Ascending aorta (tissue), 2 donors: ENCODE measurements at regions not wholly inside any gene's neighbourhood (a gene's known extent, or its start where the extent isn't known, plus 50 kb on each side); places are given as distances from the start of the nearest gene placed in this dataset.

Experiments
- DNase-seq, 2 donors: peaks; one replicate each; pipeline ENCODE4 v3.0.0-alpha.2; 2019; ENCODE audit warnings: low spot score in 2 of 2
- H3K27ac ChIP-seq, 2 donors: fragments of 200-600 bp; sonication (generic); one replicate each; pipeline ENCODE4 v1.5.1; 2016 to 2017; ENCODE audit warnings: mild to moderate bottlenecking in 1 of 2
- H3K27me3 ChIP-seq: fragments of 200-600 bp; sonication (generic); one replicate; pipeline ENCODE4 v1.5.1; 2017
- H3K36me3 ChIP-seq, 2 donors: fragments of 200-600 bp; sonication (generic); one replicate each; pipeline ENCODE4 v1.5.1; 2016
- H3K4me1 ChIP-seq, 2 donors: fragments of 200-600 bp; sonication (generic); one replicate each; pipeline ENCODE4 v1.5.1; 2016 to 2017; ENCODE audit warnings: mild to moderate bottlenecking in 1 of 2
- H3K4me3 ChIP-seq, 2 donors: fragments of 200-600 bp; sonication (generic); one replicate each; pipeline ENCODE4 v1.5.1; 2016 to 2017; ENCODE audit warnings: mild to moderate bottlenecking in 1 of 2
- H3K9me3 ChIP-seq, 2 donors: fragments of 200-600 bp; sonication (generic); one replicate each; pipeline ENCODE4 v1.5.1; 2016
- CTCF ChIP-seq, 3 experiments: fragments of 200-600 bp in 2 of 3; fragments of 450-650 bp in 1 of 3; sonication (generic) in 2 of 3; IDR thresholded peaks; one replicate each; pipeline ENCODE4 v1.5.1; 2016 to 2019; ENCODE audit warnings: antibody characterized with exemption in 3 of 3, mild to moderate bottlenecking in 1 of 3, moderate library complexity in 1 of 3
- intact Hi-C: fragments of 100-400 bp; cut with DNase I; formaldehyde crosslinking; loops from one replicate; pipeline ENCODE4 v1.15.1; 2023

GRCh38 chr5:87151547-87151946 lies 116.1 kb upstream of the RASA1 start:
- intact Hi-C loops: no loop called here
- Histone ChIP-seq H3K4me3 (no peak overlapping the region), H3K4me1 (no peaks in the 10 kb centered on the region), H3K9me3 (no peaks in the 10 kb centered on the region), H3K27me3 (no peaks in the 10 kb centered on the region), H3K27ac (no peak overlapping the region), H3K36me3 (no peaks in the 10 kb centered on the region)
- no peak for DNase-seq
- TF ChIP-seq CTCF (IDR thresholded peaks at IDR 0.05): no peak

GRCh38 chr5:87152886-87153285 lies 114.8 kb upstream of the RASA1 start:
- intact Hi-C loops: no loop called here
- no peak for DNase-seq
- H3K4me1 ChIP-seq: no peaks in the 10 kb centered on the region
- H3K27me3 ChIP-seq: no peaks in the 10 kb centered on the region
- TF ChIP-seq CTCF (IDR thresholded peaks at IDR 0.05): no peak
- H3K9me3 ChIP-seq: no peaks in the 10 kb centered on the region
- H3K27ac ChIP-seq: no peak overlapping the region
- no peak overlapping the region for H3K4me3 ChIP-seq
- H3K36me3 ChIP-seq: no peaks in the 10 kb centered on the region

- TF ChIP-seq CTCF (IDR thresholded peaks at IDR 0.05): no peak
- no peak for DNase-seq
- no peaks in the 10 kb centered on the region for H3K9me3 ChIP-seq
- H3K4me3 ChIP-seq: no peak overlapping the region
- no peaks in the 10 kb centered on the region for H3K4me1 ChIP-seq
- H3K27me3 ChIP-seq: no peaks in the 10 kb centered on the region
- intact Hi-C loops: no loop called here
- H3K27ac ChIP-seq: no peak overlapping the region
- H3K36me3 ChIP-seq: no peaks in the 10 kb centered on the region
Observed at GRCh38 chr5:87154191-87154590, 113.5 kb upstream of the RASA1 start.

GRCh38 chr5:87155106-87155505 lies 112.6 kb upstream of the RASA1 start:
- Histone ChIP-seq H3K27ac (no peak overlapping the region), H3K9me3 (no peaks in the 10 kb centered on the region), H3K4me3 (no peak overlapping the region), H3K27me3 (no peaks in the 10 kb centered on the region), H3K4me1 (no peaks in the 10 kb centered on the region), H3K36me3 (no peaks in the 10 kb centered on the region)
- DNase-seq: no peak
- no peak for TF ChIP-seq CTCF (IDR thresholded peaks at IDR 0.05)
- intact Hi-C loops: no loop called here

- Histone ChIP-seq H3K36me3 (no peaks in the 10 kb centered on the region), H3K4me3 (no peak overlapping the region), H3K4me1 (no peaks in the 10 kb centered on the region), H3K27ac (no peak overlapping the region), H3K27me3 (no peaks in the 10 kb centered on the region), H3K9me3 (no peaks in the 10 kb centered on the region)
- DNase-seq: no peak
- intact Hi-C loops: no loop called here
- TF ChIP-seq CTCF (IDR thresholded peaks at IDR 0.05): no peak
Observed at GRCh38 chr5:87156631-87157030, 111.1 kb upstream of the RASA1 start.

- Histone ChIP-seq H3K27ac (no peak overlapping the region), H3K27me3 (no peaks in the 10 kb centered on the region), H3K4me3 (no peak overlapping the region), H3K36me3 (no peaks in the 10 kb centered on the region), H3K4me1 (no peaks in the 10 kb centered on the region), H3K9me3 (no peaks in the 10 kb centered on the region)
- intact Hi-C loops: no loop called here
- no peak for DNase-seq
- no peak for TF ChIP-seq CTCF (IDR thresholded peaks at IDR 0.05)
Observed at GRCh38 chr5:87164409-87164808, 103.3 kb upstream of the RASA1 start.
